Superior temporal gyrus (tissue), 1 donor: ENCODE measurements at regions not wholly inside any gene's neighbourhood (a gene's known extent, or its start where the extent isn't known, plus 50 kb on each side); places are given as distances from the start of the nearest gene placed in this dataset.

Source experiments
- DNase-seq: peaks from one replicate; pipeline ENCODE4 v3.0.0-alpha.2; 2016; ENCODE audit errors: extremely low spot score

DNA sequence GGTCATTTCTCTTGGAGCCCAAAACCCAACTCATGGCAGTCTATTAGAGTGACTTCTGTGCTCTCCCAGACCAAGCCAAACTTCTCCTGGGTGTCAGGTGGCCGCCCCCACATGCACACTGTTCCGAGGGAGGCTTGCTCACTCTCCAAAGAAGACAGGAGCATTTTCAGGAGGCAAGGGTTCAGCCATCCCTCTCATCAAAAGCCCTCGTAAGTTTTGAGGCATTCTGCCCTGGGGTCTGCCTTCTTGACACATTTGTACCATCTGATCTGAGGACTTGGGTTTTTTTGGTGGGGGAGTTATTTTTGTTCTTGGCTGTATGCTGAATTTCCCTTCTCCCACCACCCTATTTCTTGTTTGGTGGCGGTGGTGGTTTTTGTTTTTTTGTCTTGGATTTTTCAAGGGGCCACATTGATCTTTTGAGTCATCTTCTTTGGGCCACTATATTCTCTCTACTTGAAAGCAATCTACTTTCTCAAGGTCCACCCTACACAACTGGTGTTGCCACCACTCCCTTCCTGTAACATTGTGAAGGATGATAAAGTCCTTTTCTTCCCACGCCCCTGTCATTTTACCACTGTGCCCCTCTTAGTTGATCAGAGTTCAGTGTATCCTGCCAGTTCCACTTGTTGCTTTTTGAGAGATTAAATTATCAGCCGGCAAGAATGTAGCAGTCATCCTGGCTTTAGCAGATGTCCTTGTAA lies 255.8 kb downstream of the CYP26B1 start:
- no peak for DNase-seq

DNA sequence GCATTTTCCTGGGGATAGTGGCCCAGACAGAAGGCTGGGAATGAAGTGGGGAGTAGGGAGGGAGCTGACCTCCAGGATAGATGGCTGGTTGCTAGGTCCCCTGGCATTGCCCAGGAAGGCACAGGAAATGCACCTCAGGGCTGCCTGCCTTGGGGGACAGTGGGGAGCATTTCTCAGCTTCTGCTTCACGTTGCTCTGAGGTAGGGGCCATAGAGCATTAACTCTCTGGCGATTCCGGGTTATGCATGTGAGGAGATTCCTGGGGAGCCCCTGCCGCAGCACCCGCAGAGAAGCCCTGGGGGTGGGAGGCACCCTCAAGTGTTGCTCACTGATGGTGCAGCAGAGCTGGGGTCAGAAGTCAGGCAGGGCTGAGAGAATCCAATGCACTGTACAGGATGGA lies 256.5 kb downstream of the CYP26B1 start:
- no peak for DNase-seq

DNA sequence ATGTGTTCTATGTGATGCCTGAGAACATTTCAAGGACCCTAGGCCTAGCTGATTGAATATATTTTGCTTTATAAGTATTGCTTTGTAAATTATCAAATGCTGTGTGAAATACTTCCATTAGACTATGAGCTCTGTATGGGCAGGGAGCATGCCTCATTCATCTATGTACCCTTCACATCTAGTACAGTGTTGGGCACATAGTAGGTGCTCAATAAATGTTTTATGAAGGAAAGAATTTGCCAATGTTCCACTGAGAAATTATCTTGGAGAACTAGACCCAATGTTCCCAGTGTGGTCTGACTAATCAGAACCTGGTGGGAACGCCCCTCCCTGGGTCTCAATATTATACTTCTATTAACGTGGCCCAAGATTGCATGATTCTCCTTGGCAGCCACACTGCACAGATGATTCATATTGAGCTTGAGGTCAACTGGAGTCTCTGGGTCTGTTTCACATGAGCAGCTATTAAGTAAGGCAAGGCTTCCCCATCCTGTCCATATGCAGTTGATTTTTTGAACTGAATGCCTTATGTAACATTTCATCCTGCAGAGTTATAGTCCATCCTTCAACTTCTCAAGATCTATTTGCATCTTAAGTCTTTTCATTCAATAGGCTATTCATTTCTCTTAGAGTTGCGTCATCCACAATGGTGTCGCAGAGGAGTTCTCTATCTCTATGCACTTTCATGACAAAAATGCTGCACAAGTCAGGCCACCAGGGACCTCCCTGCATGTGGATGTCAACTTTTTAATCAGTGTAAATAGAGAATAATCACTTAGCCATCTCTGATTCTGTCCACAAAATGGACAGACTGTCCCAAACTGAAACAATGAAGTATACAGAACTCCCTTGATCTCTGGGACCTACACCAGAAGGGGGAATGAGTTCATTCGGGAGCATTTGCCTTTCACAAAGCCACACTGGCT lies 257.6 kb downstream of the CYP26B1 start:
- no peak for DNase-seq

DNA sequence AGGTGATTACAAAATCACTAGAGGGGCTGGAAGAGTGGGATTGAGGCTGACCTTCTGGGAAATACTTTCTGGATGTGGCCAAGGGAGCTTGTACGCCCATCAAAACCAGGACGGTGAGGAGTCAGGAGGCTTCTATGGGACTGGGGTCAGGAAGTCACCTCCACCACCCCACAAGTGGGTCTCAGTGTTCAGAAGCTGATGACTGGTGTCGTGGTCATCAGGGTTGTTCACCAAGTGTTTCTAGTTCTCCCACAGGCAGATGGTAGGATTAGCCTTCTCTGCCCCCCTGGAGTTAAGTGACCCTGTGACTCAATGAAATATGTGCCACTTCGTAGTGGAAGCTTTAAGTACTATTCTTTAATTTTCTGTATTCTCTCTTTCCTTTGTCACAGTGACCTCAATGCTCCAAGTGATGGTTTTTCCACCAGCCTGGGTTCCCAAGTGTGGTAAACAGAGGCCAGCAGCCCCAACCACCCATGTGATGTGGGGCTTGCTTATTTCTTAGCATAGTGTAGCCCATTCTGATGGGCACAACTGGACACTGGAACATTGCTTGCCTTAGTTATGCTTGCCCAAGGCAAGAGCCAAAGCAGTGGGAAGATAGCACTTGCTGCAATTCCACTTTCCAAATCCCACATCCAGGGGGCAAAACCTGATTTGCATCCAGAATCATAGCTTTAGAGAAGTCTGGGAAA lies 258.8 kb downstream of the CYP26B1 start:
- no peak for DNase-seq

DNA sequence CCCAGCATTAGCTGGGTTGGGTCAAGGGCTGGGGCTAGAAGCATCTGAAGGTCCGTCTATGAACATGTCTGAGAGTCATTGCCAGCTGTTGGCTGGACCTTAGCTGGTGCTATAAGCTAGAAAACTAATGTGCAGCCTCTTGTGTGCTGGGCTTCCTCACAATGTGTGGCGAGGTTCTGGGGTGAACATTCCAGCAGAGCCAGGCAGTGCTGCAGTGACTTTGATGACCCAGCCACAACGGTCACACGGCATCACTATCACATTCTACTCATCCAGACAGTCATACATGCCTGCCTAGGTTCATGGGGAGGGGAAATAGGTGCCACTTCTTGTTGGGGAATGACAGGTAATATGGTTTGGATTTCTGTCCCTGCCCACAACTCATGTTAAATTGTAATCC lies 260.5 kb downstream of the CYP26B1 start:
- no peak for DNase-seq

DNA sequence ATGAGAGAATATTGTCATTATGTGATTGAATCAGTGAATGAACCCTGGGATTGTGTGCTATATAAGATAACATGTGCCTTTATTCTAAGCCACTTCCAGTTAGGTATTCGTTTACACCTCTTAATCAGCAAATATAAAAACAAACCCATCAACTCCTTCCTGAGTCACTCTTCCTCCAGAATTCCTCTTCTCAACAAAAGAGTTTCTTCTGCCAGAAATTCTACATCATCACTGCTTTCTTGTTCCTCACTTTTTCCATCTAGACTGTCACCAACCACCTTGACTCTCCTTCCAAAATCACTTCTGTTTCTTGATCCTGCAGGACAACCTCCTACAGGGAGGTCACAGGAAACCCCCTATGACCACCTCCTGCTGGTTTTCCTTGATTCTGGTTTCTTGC lies 261.4 kb downstream of the CYP26B1 start:
- no peak for DNase-seq

DNA sequence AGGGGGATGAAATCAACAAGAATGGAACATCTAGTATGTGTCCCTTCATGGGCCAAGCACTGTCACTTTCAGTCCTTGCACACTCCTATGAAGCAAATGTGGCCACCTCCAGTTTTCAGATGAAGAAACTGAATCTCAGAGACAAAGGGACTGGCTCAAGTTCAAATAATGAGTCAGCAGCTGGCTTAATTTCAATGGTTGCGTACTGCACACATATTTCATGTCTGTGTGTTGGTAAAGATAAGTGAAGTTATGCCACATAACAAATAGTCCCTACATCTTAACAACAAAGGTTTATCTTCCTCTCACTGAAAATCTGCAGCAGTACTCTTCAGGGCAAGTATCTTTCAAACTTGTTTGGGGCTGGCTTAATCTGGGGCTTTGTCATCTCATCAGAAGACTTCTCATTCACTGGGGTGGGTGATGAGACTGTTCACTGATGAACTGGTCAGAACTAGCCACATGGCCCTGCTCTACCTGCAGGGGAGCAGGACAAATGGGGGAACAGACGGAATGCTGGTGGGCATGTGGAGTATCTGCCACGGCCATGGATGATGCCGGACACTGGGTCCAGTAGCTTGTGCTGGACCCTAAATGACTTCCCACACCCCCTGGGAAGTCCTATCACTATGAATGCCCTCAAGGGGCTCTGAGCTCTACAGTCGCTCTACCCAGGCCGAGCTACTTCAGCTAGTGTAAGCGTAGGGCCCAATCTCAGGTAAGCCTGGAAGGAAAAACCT lies 263.2 kb downstream of the CYP26B1 start:
- DNase-seq = peak; percentile 17

DNA sequence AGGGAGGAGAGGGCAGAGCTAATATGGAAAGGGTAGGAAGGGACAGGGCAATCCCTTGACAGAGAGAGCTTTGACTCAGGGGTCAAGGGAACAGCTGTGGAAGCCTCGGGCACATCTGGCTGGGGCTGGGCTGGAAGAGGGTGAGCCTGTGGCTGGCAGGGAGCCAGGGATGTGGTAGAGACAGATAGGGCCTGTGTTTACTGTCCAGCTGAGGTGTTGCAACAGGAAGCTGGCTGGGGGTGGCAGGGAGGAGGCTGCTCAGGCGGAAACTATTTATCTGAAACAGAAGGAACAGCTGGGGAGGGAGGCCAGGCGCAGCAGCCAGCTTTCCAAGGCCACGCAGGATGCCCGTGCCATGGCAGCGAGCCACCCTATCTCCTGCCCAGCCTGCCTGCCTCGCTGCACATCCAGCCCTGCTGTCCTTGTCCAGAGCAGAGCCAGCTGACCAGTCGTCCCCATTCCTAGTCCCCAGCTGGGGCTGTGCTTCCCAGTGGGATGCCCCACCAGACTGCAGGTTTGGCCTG lies 264.7 kb downstream of the CYP26B1 start:
- peak; percentile 75 for DNase-seq

DNA sequence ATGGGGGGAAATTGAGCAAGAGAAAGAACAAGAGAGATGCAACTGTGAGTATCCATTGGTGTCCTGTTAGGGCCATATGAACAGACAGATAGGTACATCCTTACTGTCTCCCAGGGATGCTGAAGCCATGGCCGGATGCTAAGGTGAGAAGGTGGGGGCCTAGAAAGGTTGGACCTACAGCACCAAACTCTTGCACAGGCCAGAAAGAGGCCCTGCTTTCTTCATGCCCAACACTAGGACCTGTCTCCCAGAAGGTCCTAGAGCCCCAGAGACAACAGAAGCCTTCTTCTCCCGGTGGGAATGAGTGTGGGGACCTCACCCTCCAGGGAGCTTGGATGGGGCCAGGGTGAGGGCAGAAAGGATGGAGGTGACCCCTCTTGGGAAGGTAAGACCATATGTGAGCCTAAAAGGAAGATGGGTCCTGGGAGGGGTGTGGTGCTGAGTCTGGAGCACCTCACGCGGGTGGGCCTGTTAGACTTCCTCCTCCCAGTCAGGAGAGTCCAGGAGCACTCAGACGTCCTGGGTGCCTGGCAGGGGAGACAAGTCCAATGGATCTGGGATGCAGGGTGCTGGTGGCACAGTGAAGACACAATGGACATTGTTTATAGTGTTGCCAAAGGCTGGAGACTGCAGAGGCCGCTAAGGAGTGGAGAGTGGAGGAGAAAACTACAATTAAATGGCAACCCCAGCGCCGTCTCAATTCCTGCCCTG lies 265.3 kb downstream of the CYP26B1 start:
- DNase-seq = no peak

DNA sequence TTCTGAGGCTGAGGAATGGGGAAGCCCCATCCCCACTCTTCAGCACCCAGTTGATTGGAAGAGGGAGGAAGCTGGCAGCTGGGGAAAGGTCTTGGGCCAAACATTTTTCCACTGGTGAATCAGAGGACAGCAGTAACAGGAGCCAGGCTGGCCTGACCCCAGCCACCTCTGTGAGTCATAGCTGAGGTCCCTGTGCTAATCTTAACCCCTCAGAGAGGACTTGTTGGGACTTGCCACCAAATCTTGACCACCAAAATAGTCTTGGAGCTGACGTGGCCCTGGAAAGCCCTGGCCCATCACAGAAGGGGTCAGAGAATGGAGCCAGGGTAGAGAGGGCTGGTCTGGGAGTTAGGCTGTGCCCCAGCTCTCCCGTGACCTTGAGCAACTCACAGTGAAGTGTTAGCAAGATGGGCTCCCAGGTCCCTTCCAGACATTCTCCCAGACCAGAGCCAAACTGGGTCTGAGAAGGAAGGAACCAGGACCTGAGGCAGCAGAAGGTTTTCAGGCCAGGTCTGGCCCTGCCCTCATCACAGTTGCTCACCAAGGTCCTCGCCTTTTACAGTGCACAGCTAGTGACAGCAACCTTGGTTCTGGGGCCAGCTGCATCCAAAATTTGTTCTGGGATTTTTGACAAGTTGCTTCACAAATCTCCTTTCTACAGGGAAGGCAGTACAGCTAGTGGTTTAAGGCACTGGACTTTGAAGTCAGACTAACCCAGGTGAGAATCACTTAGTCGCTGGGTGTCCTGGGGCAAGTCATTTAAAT lies 266.6 kb downstream of the CYP26B1 start:
- DNase-seq = no peak

DNA sequence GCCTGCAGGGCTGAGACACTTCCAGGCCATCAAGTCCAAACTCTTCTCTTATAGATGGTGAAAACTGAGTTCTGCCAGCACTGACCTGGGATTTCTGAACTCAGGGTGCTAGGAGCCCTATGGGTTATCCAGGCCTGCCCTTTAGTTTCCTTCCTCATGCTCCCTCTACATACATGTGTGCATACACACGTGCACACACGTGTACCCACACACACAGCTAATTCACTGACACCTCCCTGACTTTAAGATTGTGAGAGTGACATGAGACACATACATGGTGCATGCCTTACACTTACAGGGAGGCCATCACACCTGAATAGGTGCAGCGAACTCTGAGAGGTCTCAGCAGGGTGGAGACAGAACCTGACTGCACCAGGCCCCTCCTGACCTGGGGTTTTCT lies 267.4 kb downstream of the CYP26B1 start:
- no peak for DNase-seq

DNA sequence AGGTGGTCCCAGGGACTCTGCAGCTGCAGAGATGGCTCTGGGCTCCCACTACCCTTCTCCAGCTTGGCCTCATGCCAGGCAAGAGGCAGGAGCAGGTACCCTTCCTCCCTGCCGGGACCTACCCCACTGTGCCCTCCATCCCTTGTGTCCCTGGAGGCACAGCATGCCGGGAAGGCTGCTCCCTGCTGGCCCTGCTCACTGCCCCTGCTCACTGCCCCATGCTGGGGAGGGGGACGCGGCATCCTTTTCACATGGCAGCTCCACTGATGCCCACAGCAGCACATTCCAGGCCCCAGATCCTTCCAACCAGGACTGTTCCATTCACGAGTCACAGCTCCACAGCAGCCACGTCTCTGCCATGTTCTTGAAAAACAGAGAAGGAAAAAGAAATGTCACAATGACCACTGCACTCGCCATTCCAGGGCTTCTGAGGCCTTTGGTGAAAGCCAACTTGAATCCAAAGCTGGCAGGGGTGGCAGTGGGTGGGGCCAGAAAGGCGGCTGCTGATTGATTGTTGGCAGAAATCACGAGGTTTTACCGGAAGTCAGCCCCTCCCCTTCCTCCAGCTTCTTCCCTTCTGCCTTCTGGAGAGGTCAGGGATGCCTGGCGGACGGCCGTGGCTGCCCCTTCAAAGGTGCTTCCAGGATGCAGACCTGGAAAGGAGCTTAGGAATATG lies 268.0 kb downstream of the CYP26B1 start:
- DNase-seq = no peak

DNA sequence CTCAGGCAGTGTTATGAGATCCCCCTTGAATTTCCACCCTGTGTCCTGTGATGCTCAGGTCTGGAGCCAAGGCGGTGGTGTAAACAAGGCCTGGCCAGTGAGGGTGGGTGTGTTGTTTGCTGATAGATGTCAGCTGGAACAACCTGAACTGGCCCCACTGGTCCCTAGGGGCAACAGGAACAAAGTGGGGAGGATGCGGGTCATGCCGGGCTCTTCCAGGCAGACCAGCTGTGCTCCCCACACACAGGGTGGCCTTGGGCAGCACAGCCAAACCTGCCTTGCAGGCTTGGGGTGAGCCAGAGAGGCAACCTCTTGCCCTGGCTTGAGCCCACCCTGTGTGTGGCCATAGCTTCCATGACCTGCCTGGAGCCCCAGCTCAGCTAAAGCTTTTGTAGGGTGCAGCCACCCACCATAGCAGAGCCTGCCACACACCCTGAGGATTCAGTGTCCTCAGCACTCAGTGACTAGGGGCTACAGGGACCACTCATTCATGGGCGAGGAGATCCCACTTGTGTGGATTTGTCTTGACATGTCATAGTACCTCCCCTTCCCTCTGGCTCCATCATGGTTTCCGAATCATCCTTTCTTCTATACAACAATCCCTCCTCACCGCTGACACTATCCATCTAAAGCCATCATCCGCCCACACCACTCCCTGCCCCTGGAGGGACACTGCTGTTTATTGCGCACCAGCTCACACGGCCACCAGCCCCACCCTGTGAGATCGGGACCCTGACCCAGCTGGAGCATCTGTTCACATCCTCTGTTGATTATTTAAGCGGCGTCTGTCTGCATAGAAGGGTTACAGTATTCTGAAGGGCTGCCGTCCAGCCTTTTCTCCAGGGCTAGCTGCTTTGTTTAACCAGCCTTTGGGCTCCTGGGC lies 268.8 kb downstream of the CYP26B1 start:
- DNase-seq = no peak

DNA sequence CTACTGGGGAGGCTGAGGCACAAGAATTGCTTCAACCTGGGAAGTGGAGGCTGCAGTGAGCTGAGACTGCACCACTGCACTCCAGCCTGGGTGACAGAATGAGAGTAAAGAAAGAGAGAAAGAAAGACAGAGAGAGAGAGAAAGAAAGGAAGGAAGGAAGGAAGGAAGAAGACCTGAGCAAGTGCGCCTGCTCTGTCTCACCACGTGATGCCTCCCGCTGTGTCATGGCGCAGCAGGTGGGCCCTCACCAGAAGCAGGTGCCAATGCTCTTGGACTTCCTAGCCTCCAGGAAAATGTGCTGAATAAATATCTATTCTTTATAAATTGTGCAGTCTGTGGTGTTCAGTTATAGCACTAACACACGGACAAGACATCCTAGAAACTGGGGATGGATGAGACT lies 270.0 kb downstream of the CYP26B1 start:
- DNase-seq = no peak

DNA sequence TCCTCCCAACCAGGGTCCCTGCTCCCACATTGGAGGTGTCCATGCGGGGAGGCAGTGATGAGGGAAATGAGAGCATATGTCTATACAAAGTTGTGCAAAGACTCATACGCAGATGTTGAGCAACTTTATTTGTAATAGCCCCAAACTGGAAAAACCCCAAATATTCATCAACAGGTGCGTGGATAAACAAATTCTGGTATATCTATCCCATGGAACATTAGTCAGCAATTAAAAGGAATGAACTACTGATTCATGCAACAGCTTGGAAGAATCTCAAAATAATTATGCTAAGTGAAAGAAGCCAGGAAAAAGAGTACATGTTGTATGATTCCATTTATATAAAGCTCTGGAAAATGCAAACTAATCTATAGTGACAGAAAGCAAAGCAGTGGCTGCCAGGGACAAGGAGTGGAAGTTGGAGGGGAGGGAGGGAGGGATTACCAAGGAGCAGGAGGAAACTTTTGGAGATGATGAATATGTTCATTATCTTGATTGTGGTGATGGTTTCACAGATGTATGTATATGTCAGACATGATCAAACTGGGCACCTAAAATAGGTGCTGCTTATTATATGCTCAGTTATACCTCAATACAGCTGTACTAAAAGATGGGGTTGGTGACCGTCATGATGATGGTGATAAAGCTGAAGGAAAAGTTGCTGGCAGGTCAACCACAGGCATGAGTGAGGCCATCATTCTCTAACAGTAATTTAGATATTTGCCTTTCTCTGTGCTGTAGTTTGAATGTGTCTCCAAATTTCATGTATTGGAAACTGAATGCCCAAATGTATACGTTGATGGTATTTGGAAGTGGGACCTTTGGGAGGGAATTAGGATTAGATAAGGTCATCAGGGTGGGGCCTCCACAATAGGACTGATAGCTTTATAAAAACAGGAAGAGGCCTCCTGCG lies 270.9 kb downstream of the CYP26B1 start:
- DNase-seq = peak; percentile 55

DNA sequence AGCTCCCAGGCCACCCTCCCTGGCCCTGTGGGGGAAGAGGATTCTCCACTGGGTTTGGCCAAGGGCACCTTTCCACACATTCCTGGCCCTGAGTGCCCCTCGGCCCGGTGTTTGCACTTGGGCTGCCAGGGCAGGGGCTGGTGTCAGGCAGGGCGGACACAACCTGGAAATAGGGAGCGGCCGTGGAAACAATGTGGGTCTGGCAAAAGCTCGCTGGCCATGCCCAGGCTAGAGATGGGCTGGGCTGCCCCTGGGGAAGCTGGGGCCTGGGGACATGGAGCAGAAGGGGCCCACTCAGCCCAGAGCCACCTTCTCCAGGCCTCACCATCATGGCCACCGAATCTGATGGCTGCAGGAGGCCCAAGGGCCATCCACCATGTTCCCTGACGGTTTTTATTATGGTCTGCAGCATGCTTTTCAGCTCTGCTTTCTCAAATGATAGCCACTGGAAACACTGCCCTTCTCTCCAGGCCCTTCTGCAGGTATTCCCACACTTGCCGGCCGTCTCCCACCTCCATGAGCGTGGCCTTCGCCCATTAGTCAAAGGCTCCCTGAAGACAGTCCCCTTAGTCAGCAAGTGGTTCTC lies 275.1 kb downstream of the CYP26B1 start:
- no peak for DNase-seq

DNA sequence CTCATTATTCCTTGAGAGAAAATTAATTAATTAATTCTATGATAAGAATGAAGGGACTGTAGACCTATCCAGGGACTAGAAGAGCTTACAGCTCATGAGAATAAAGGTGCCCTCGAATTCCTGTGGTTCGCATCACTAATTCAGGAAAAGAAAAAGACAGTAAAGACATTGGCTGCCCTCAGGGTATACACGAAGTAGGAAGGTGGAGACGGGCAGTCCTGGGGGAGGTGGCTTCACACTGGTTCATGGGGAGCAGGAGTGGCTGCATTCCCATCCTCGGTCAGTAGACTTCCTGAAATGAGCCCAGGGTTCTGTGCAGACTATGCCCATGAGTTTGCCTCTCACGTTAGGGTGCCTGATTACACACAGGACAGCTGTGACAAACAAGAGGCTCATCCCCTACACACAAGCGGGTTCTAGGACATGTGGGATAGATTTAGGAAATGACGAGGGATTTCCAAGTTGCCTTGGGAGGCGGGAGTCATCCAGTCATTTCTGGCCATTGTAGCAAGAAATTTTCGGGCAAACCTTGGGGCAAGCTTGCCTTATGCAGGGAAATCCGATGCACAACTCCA lies 282.2 kb downstream of the CYP26B1 start:
- DNase-seq = no peak
